OCI-LY1 (cell line): ENCODE measurements at regions not wholly inside any gene's neighbourhood (a gene's known extent, or its start where the extent isn't known, plus 50 kb on each side); places are given as distances from the start of the nearest gene placed in this dataset.

Experiments
- H2AFZ ChIP-seq: fragments of 200-600 bp; sonication (generic), shearing (Covaris generic); 2 replicates; pipeline ENCODE4 v1.6.0; 2014; ENCODE audit warnings: antibody characterized with exemption, mild to moderate bottlenecking, low read length
- H3F3A ChIP-seq: fragments of 200-600 bp; sonication (generic), shearing (Covaris generic); 2 replicates; pipeline ENCODE4 v1.6.0; 2014; ENCODE audit warnings: mild to moderate bottlenecking, antibody characterized with exemption, low read length, moderate library complexity; ENCODE audit not compliant: insufficient read depth
- H3K27ac ChIP-seq: fragments of 200-600 bp; sonication (generic); 2 replicates; pipeline ENCODE4 v1.5.1; 2014; ENCODE audit warnings: low read length, mixed run types, mild to moderate bottlenecking, low read depth; ENCODE audit not compliant: poor library complexity, severe bottlenecking
- H3K27me3 ChIP-seq: fragments of 200-600 bp; sonication (generic); 2 replicates; pipeline ENCODE4 v1.6.0; 2014; ENCODE audit warnings: antibody characterized with exemption, mild to moderate bottlenecking, low read length, moderate library complexity; ENCODE audit not compliant: insufficient read depth
- H3K36me3 ChIP-seq: fragments of 200-600 bp; sonication (generic); 2 replicates; pipeline ENCODE4 v1.6.1; 2014; ENCODE audit warnings: mild to moderate bottlenecking, antibody characterized with exemption, low read length, moderate library complexity, mixed read lengths; ENCODE audit not compliant: insufficient read depth
- H3K4me1 ChIP-seq: fragments of 200-600 bp; sonication (generic); 2 replicates; pipeline ENCODE4 v1.5.1; 2014; ENCODE audit warnings: mild to moderate bottlenecking, low read length, moderate library complexity; ENCODE audit not compliant: insufficient read depth, severe bottlenecking
- H3K4me2 ChIP-seq: fragments of 200-600 bp; sonication (generic), shearing (Covaris generic); 2 replicates; pipeline ENCODE4 v1.6.1; 2014; ENCODE audit warnings: low read length
- H3K4me3 ChIP-seq: fragments of 200-600 bp; sonication (generic); 2 replicates; pipeline ENCODE4 v1.5.1; 2014; ENCODE audit warnings: low read length, low read depth, mild to moderate bottlenecking, mixed read lengths; ENCODE audit not compliant: poor library complexity, severe bottlenecking
- H3K79me2 ChIP-seq: fragments of 200-600 bp; shearing (Covaris generic); 2 replicates; pipeline ENCODE4 v1.6.1; 2016; ENCODE audit warnings: mixed run types, low read length, mixed read lengths; ENCODE audit not compliant: insufficient read depth
- H3K9ac ChIP-seq: fragments of 200-600 bp; sonication (generic), shearing (Covaris generic); 2 replicates; pipeline ENCODE4 v1.6.1; 2014; ENCODE audit warnings: mild to moderate bottlenecking, low read length, mixed read lengths
- H3K9me2 ChIP-seq: fragments of 200-600 bp; sonication (generic), shearing (Covaris generic); 2 replicates; pipeline ENCODE4 v1.6.1; 2014; ENCODE audit warnings: low read depth, mild to moderate bottlenecking, low read length, mixed read lengths
- H3K9me3 ChIP-seq: fragments of 200-600 bp; shearing (Covaris generic); 2 replicates; pipeline ENCODE4 v1.6.1; 2014; ENCODE audit warnings: low read length, mixed read lengths
- H4K20me1 ChIP-seq: fragments of 200-600 bp; sonication (generic), shearing (Covaris generic); 2 replicates; pipeline ENCODE4 v1.6.0; 2016; ENCODE audit warnings: mild to moderate bottlenecking, low read length; ENCODE audit not compliant: insufficient read depth
- EZH2 ChIP-seq: fragments of 200-600 bp; sonication (generic), shearing (Covaris generic); IDR thresholded peaks from 2 replicates; pipeline ENCODE4 v1.8.0; 2017; ENCODE audit warnings: borderline replicate concordance, mixed run types, mild to moderate bottlenecking, antibody characterized with exemption, low read length, moderate library complexity, mixed read lengths
- TF ChIP-seq, protein P1 (sequence below): fragments of 200-600 bp; sonication (generic), shearing (Covaris generic); IDR thresholded peaks from 2 replicates; pipeline ENCODE4 v1.5.1; 2017; ENCODE audit warnings: mild to moderate bottlenecking, antibody characterized with exemption, low read length, moderate library complexity, mixed read lengths

GRCh38 chr16:62321606-62322005 is 285.4 kb upstream of the CDH8 start:
- Histone ChIP-seq H3K9me2 (no peaks in the 10 kb centered on the region), H3K4me1 (no peaks in the 10 kb centered on the region), H3K27ac (no peak overlapping the region), H3K4me3 (no peak overlapping the region), H3K9me3 (no peaks in the 10 kb centered on the region), H3K27me3 (no peaks in the 10 kb centered on the region), H2AFZ (no peak overlapping the region), H3K4me2 (no peak overlapping the region), H3K9ac (no peak overlapping the region), H3K36me3 (no peaks in the 10 kb centered on the region), H3F3A (no peaks in the 10 kb centered on the region), H3K79me2 (no peaks in the 10 kb centered on the region), H4K20me1 (no peaks in the 10 kb centered on the region)
- TF ChIP-seq, protein P1, sequence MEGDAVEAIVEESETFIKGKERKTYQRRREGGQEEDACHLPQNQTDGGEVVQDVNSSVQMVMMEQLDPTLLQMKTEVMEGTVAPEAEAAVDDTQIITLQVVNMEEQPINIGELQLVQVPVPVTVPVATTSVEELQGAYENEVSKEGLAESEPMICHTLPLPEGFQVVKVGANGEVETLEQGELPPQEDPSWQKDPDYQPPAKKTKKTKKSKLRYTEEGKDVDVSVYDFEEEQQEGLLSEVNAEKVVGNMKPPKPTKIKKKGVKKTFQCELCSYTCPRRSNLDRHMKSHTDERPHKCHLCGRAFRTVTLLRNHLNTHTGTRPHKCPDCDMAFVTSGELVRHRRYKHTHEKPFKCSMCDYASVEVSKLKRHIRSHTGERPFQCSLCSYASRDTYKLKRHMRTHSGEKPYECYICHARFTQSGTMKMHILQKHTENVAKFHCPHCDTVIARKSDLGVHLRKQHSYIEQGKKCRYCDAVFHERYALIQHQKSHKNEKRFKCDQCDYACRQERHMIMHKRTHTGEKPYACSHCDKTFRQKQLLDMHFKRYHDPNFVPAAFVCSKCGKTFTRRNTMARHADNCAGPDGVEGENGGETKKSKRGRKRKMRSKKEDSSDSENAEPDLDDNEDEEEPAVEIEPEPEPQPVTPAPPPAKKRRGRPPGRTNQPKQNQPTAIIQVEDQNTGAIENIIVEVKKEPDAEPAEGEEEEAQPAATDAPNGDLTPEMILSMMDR: no peak
- no peak for TF ChIP-seq EZH2

- Histone ChIP-seq H2AFZ (no peak overlapping the region), H3K4me1 (no peaks in the 10 kb centered on the region), H3K4me3 (no peak overlapping the region), H3K27ac (no peak overlapping the region), H3K79me2 (no peaks in the 10 kb centered on the region), H4K20me1 (no peaks in the 10 kb centered on the region), H3K9me3 (no peaks in the 10 kb centered on the region), H3K27me3 (no peaks in the 10 kb centered on the region), H3F3A (no peaks in the 10 kb centered on the region), H3K4me2 (no peak overlapping the region), H3K9me2 (no peaks in the 10 kb centered on the region), H3K36me3 (no peaks in the 10 kb centered on the region), H3K9ac (no peak overlapping the region)
- TF ChIP-seq EZH2: no peak
- TF ChIP-seq, protein P1: no peak
Measured at GRCh38 chr16:62298600-62298999, 262.4 kb upstream of the CDH8 start.

GRCh38 chr16:62294213-62294972 is 258.2 kb upstream of the CDH8 start:
- no peaks in the 10 kb centered on the region for H3F3A ChIP-seq
- H3K9me3 ChIP-seq: no peaks in the 10 kb centered on the region
- no peaks in the 10 kb centered on the region for H3K27me3 ChIP-seq
- no peaks in the 10 kb centered on the region for H3K9me2 ChIP-seq
- H3K36me3 ChIP-seq: no peaks in the 10 kb centered on the region
- H2AFZ ChIP-seq: no peak overlapping the region
- H3K4me2 ChIP-seq: no peak overlapping the region
- no peak overlapping the region for H3K27ac ChIP-seq
- H3K4me3 ChIP-seq: no peak overlapping the region
- TF ChIP-seq, protein P1: no peak
- no peak for TF ChIP-seq EZH2
- no peaks in the 10 kb centered on the region for H3K4me1 ChIP-seq
- H4K20me1 ChIP-seq: no peaks in the 10 kb centered on the region
- H3K9ac ChIP-seq: no peak overlapping the region
- no peaks in the 10 kb centered on the region for H3K79me2 ChIP-seq
